ENCODE measurements at regions not wholly inside any gene's neighbourhood (a gene's known extent, or its start where the extent isn't known, plus 50 kb on each side); places are given as distances from the start of the nearest gene placed in this dataset.

- TF ChIP-seq, protein P1, sequence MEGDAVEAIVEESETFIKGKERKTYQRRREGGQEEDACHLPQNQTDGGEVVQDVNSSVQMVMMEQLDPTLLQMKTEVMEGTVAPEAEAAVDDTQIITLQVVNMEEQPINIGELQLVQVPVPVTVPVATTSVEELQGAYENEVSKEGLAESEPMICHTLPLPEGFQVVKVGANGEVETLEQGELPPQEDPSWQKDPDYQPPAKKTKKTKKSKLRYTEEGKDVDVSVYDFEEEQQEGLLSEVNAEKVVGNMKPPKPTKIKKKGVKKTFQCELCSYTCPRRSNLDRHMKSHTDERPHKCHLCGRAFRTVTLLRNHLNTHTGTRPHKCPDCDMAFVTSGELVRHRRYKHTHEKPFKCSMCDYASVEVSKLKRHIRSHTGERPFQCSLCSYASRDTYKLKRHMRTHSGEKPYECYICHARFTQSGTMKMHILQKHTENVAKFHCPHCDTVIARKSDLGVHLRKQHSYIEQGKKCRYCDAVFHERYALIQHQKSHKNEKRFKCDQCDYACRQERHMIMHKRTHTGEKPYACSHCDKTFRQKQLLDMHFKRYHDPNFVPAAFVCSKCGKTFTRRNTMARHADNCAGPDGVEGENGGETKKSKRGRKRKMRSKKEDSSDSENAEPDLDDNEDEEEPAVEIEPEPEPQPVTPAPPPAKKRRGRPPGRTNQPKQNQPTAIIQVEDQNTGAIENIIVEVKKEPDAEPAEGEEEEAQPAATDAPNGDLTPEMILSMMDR (IDR thresholded peaks at IDR 0.05) = no peak
- TF ChIP-seq POLR2AphosphoS5 (IDR thresholded peaks at IDR 0.05) (no peak), POLR2A (IDR thresholded peaks at IDR 0.05) (no peak), EP300 (IDR thresholded peaks at IDR 0.05) (no peak)
Measured at GRCh38 chr6:144390886-144391285, 105.8 kb downstream of the UTRN start.

All from gastroesophageal sphincter (tissue), 3 donors.